Mononuclear cell (primary cell): ENCODE measurements at regions not wholly inside any gene's neighbourhood (a gene's known extent, or its start where the extent isn't known, plus 50 kb on each side); places are given as distances from the start of the nearest gene placed in this dataset.
"Not testable (repeated sequence)": the region's sequence is repeated elsewhere in the genome, so short reads cannot be mapped to it uniquely, and the experiment has no call there.

ENCODE experiments used
- H3K27me3 ChIP-seq: 2 replicates; pipeline ENCODE4 v1.6.0; 2011; ENCODE audit warnings: low read length, control low read depth; ENCODE audit not compliant: insufficient read depth
- H3K4me1 ChIP-seq: 2 replicates; pipeline ENCODE4 v1.5.1; 2011; ENCODE audit warnings: mild to moderate bottlenecking, low read length, control low read depth; ENCODE audit not compliant: insufficient read depth
- H3K4me3 ChIP-seq: 2 replicates; pipeline ENCODE4 v1.5.1; 2011; ENCODE audit warnings: mild to moderate bottlenecking, low read length, moderate library complexity
- H3K9me3 ChIP-seq: 2 replicates; pipeline ENCODE4 v1.5.1; 2011; ENCODE audit warnings: low read depth, mild to moderate bottlenecking, control low read depth, low read length

DNA sequence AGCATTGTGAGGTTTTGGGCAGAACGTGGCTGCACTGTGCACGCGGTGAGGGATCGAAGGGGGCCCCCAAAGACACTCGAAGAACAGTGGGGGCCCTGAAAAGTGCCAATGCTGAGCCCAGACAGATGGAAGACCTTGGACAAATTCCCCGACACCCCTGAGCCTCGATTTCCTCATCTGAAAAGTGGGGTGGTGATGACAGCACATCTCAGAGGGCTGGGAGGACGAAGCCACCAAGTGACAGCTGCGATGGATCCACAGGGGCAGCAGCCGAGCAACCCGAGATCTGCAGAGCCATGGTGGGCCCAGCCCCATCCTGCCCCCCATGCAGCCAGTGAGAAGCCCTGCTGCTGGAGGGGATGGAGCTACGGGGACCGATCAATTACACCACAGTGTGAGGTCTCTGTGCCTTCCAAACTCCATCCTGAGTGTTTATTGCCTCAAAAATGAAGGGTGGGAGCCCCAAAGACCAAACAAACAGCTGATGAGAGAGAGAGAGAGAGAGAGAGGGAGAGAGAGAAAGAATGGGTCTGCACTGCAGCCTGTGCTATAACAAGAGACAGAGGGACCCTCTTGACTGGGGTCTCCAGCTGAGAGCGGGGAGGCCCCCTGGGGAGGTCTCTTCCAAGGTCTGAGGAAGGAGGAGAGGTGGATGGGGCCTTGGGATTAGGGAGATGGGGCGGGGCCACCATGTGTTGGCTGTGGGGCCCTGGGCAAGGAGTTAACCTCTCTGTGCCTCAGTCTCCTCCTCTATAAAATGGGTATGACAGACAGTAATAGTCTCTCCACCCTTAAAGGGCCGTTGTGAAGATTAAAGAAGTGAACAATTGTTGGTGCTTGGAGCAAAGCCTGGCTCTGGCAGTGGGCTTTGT lies 134.4 kb upstream of the IER5L start:
- H3K4me1 ChIP-seq, result no peaks in the 10 kb centered on the region
- no peak overlapping the region for H3K4me3 ChIP-seq
- no peaks in the 10 kb centered on the region for H3K27me3 ChIP-seq
- H3K9me3 ChIP-seq, result no peaks in the 10 kb centered on the region

GRCh38 chr9:129311643-129312042 lies 133.6 kb upstream of the IER5L start:
- Histone ChIP-seq H3K27me3 (no peaks in the 10 kb centered on the region), H3K9me3 (no peaks in the 10 kb centered on the region), H3K4me1 (no peaks in the 10 kb centered on the region), H3K4me3 (no peak overlapping the region)

GRCh38 chr9:129310666-129311350 lies 132.7 kb upstream of the IER5L start:
- H3K9me3 ChIP-seq, result no peaks in the 10 kb centered on the region
- no peak overlapping the region for H3K4me3 ChIP-seq
- H3K4me1 ChIP-seq, result no peaks in the 10 kb centered on the region
- H3K27me3 ChIP-seq, result no peaks in the 10 kb centered on the region

GRCh38 chr9:129309906-129310305 lies 131.8 kb upstream of the IER5L start:
- Histone ChIP-seq H3K27me3 (no peaks in the 10 kb centered on the region), H3K9me3 (no peaks in the 10 kb centered on the region), H3K4me3 (no peak overlapping the region)

DNA sequence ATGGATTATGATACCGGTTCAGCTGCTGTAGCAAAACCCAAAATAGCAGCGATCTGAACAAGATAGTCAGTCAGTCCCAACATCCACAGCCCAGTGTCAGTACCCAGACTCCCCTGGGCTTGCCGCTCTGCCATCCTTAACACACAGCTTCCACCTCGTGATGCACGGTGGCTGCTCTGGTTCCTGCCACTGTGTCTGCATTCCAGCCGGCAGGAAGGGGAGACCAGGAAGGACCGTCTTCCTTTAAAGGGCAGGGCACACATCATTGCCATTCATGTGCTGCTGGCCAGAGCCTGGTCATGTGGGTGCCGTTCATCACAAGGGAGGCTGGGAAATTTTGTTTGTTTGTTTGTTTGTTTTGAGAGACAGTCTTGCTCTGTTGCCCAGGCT lies 131.0 kb upstream of the IER5L start:
- H3K4me1 ChIP-seq, result no peaks in the 10 kb centered on the region
- H3K27me3 ChIP-seq, result no peaks in the 10 kb centered on the region
- no peaks in the 10 kb centered on the region for H3K9me3 ChIP-seq
- no peak overlapping the region for H3K4me3 ChIP-seq

More at GRCh38 chr9:129309906-129310305, 131.8 kb upstream of the IER5L start:
- H3K4me1 ChIP-seq, result no peaks in the 10 kb centered on the region

GRCh38 chr9:129307227-129307970 lies 129.3 kb upstream of the IER5L start:
- no peaks in the 10 kb centered on the region for H3K9me3 ChIP-seq
- no peaks in the 10 kb centered on the region for H3K4me1 ChIP-seq
- H3K4me3 ChIP-seq, result no peak overlapping the region
- no peaks in the 10 kb centered on the region for H3K27me3 ChIP-seq

DNA sequence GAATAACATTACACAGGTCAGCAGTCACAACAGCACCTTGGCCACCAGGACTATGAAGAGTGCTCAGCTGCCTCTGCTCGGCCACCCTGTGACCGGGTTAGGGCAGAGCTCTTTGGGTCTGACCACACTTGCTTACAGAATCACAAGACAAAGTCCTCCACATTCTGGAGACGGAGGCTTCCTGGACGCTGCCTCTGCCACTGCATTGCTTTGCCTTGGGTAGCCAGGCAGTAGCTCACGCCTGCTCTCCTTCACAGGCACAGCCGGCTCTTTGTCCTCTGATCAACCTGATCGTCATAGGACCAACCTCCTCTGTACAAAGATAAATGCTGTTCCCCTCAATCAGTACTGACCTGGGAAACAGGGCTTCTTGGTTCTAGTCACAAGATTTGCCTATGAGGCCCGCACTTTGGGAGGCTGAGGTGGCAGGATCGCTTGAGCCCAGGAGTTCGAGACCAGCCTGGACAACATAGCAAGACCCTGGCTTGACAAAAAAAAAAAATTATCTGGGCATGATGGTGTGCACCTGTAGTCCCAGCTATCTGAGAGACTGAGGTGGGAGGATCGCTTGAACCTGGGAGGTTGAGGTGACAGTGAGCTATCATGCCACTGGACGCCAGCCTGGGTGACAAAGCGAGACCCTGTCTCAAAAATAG lies 128.4 kb upstream of the IER5L start:
- H3K4me3 ChIP-seq, result no peak overlapping the region
- H3K27me3 ChIP-seq, result peaks cover 3% of the 10 kb centered on the region
- no peaks in the 10 kb centered on the region for H3K4me1 ChIP-seq
- no peaks in the 10 kb centered on the region for H3K9me3 ChIP-seq

DNA sequence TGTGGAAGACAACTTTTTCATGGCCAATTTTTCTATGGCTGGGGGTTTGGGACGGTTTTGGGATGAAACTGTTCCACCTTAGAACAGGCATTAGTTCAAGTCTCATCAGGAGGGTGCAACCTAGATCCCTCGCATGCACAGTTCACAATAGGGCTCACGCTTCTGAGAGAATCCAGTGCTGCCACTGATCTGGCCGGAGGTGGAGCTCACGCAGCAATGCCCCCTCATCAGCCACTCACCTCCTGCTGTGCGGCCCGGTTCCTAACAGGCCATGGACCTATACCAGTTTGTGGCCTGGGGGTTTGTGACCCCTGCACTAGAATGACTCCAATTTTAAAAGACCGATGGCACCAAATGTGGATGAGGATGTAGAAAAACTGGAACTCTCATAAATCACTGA lies 127.2 kb upstream of the IER5L start:
- no peaks in the 10 kb centered on the region for H3K9me3 ChIP-seq
- H3K4me3 ChIP-seq, result no peak overlapping the region
- H3K4me1 ChIP-seq, result no peaks in the 10 kb centered on the region
- peaks cover 3% of the 10 kb centered on the region for H3K27me3 ChIP-seq

GRCh38 chr9:129301941-129302340 lies 123.9 kb upstream of the IER5L start:
- Histone ChIP-seq H3K4me1 (no peaks in the 10 kb centered on the region), H3K9me3 (no peaks in the 10 kb centered on the region), H3K4me3 (no peak overlapping the region), H3K27me3 (peaks cover 6% of the 10 kb centered on the region)

DNA sequence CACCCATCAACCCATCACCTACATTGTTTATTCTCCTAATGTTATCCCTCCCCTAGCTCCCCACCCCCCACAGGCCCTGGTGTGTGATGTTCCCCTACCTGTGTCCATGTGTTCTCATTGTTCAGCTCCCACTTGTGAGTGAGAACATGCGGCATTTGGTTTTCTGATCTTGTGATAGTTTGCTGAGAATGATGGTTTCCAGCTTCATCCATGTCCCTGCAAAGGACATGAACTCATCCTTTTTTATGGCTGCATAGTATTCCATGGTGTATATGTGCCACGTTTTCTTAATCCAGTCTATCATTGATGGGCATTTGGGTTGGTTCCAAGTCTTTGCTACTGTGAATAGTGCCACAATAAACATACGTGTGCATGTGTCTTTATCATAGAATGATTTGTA lies 118.1 kb upstream of the IER5L start:
- H3K27me3 ChIP-seq, H3K4me3 ChIP-seq, H3K9me3 ChIP-seq, H3K4me1 ChIP-seq: not testable (repeated sequence)

DNA sequence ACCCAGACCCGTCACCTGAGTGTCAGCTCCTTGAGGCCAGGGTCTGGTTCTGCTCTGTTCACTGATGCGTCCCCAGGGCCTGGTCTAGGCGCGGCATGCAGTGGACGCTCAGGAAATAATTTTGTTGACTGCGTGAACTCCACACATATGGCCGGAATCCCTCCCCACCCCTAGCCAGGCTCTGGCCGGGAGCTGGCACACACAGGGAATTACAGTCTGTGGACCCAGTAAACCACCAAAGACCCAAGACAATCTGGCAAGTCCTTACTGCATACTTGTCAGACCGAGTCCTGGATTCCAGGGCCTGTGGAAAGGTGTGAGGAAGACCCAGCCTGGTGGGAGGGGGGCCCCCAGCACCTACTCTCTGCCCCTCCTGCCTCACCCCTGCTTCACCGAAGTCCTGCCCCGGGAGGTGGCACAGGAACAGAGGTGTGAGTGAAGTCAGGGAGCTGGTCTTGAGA lies 113.0 kb upstream of the IER5L start:
- Histone ChIP-seq H3K4me3 (no peak overlapping the region), H3K9me3 (no peaks in the 10 kb centered on the region), H3K4me1 (no peaks in the 10 kb centered on the region), H3K27me3 (no peaks in the 10 kb centered on the region)

GRCh38 chr9:129290606-129291005 lies 112.5 kb upstream of the IER5L start:
- H3K27me3 ChIP-seq, result no peaks in the 10 kb centered on the region
- no peak overlapping the region for H3K4me3 ChIP-seq
- no peaks in the 10 kb centered on the region for H3K9me3 ChIP-seq
- no peaks in the 10 kb centered on the region for H3K4me1 ChIP-seq

DNA sequence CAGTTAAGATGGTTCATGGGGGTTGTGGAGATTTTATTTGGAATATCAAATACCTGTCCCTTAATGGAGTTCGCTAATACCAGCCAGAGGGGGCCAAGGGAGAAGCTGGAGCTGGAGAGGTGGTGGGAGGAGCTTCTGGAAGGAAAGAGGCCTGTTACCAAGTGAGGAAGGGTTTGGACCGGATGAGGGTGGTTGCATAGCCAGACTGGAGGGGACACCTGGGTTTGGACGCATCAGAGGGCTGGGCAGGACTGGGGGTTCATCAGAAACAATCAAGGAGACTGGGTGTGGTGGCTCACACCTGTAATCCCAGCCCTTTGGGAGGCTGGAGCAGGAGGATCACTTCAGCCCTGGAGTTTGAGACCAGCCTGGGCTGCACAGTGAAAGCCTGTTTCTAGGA lies 111.8 kb upstream of the IER5L start:
- H3K9me3 ChIP-seq, result no peaks in the 10 kb centered on the region
- H3K4me3 ChIP-seq, result no peak overlapping the region
- no peaks in the 10 kb centered on the region for H3K27me3 ChIP-seq

GRCh38 chr9:129289131-129289731 lies 111.2 kb upstream of the IER5L start:
- Histone ChIP-seq H3K4me1 (no peaks in the 10 kb centered on the region), H3K4me3 (no peak overlapping the region), H3K27me3 (no peaks in the 10 kb centered on the region), H3K9me3 (no peaks in the 10 kb centered on the region)

More for the DNA sequence above, 111.8 kb upstream of the IER5L start:
- no peaks in the 10 kb centered on the region for H3K4me1 ChIP-seq
